GDM1 (cell line): ENCODE measurements at regions not wholly inside any gene's neighbourhood (a gene's known extent, or its start where the extent isn't known, plus 50 kb on each side); places are given as distances from the start of the nearest gene placed in this dataset.
"Not testable (repeated sequence)": the region's sequence is repeated elsewhere in the genome, so short reads cannot be mapped to it uniquely, and the experiment has no call there.

Experiments used
- DNase-seq: peaks from one replicate; lab custom pipeline; 2025; lab: John Stamatoyannopoulos, UW

- no peak for DNase-seq
These were observed 165.9 kb upstream of the CREB1 start for GRCh38 chr2:207363761-207364290.

GRCh38 chr2:207370646-207371045, 159.1 kb upstream of the CREB1 start:
- no peak for DNase-seq

GRCh38 chr2:207371877-207372276, 157.9 kb upstream of the CREB1 start:
- no peak for DNase-seq

- DNase-seq, result no peak
These were observed 157.3 kb upstream of the CREB1 start for GRCh38 chr2:207372483-207372882.

- DNase-seq, result no peak
These were observed 154.4 kb upstream of the CREB1 start for GRCh38 chr2:207375207-207375875.

- DNase-seq, result not testable (repeated sequence)
These were observed 151.1 kb upstream of the CREB1 start for GRCh38 chr2:207378620-207379019.

GRCh38 chr2:207385076-207385475, 144.7 kb upstream of the CREB1 start:
- no peak for DNase-seq

GRCh38 chr2:207385903-207386302, 143.9 kb upstream of the CREB1 start:
- peak; percentile 35 for DNase-seq

GRCh38 chr2:207387001-207387571, 142.7 kb upstream of the CREB1 start:
- no peak for DNase-seq

GRCh38 chr2:207390302-207391095, 139.3 kb upstream of the CREB1 start:
- DNase-seq, result no peak

- no peak for DNase-seq
These were observed 135.5 kb upstream of the CREB1 start for GRCh38 chr2:207394203-207394781.

- DNase-seq, result no peak
These were observed 134.8 kb upstream of the CREB1 start for GRCh38 chr2:207394812-207395534.

- no peak for DNase-seq
These were observed 134.1 kb upstream of the CREB1 start for GRCh38 chr2:207395535-207396251.

GRCh38 chr2:207397917-207398655, 131.7 kb upstream of the CREB1 start:
- DNase-seq, result no peak

- DNase-seq, result no peak
These were observed 130.5 kb upstream of the CREB1 start for GRCh38 chr2:207399301-207399700.

- no peak for DNase-seq
These were observed 128.4 kb upstream of the CREB1 start for GRCh38 chr2:207401338-207401737.

GRCh38 chr2:207403141-207403540, 126.6 kb upstream of the CREB1 start:
- no peak for DNase-seq

GRCh38 chr2:207403950-207404349, 125.8 kb upstream of the CREB1 start:
- DNase-seq, result no peak

- DNase-seq, result no peak
These were observed 124.6 kb upstream of the CREB1 start for GRCh38 chr2:207405150-207405549.

GRCh38 chr2:207408086-207408794, 121.5 kb upstream of the CREB1 start:
- DNase-seq, result no peak
